Activated CD8-positive, alpha-beta memory T cell treated with anti-CD3 and anti-CD28 coated beads for 24 hours (primary cell): ENCODE measurements at regions not wholly inside any gene's neighbourhood (a gene's known extent, or its start where the extent isn't known, plus 50 kb on each side); places are given as distances from the start of the nearest gene placed in this dataset.

Experiments
- DNase-seq: peaks from one replicate; pipeline ENCODE4 v3.0.0-alpha.2; 2020

GRCh38 chr2:82848285-82848684, 1610.8 kb downstream of the SUCLG1 start:
- DNase-seq: no peak

- DNase-seq: no peak
These were observed 1620.0 kb downstream of the SUCLG1 start for GRCh38 chr2:82839036-82839435.

GRCh38 chr2:82837588-82838304, 1621.3 kb downstream of the SUCLG1 start:
- DNase-seq: no peak

GRCh38 chr2:82834893-82835292, 1624.2 kb downstream of the SUCLG1 start:
- DNase-seq: no peak

- DNase-seq: no peak
These were observed 1631.7 kb downstream of the SUCLG1 start for GRCh38 chr2:82827426-82827825.

- DNase-seq: no peak
These were observed 1632.6 kb downstream of the SUCLG1 start for GRCh38 chr2:82826437-82826836.

GRCh38 chr2:82825410-82826090, 1633.5 kb downstream of the SUCLG1 start:
- DNase-seq: no peak

- no peak for DNase-seq
These were observed 1635.2 kb downstream of the SUCLG1 start for GRCh38 chr2:82823892-82824291.

GRCh38 chr2:82819951-82820350, 1639.1 kb downstream of the SUCLG1 start:
- no peak for DNase-seq

GRCh38 chr2:82814146-82814545, 1644.9 kb downstream of the SUCLG1 start:
- no peak for DNase-seq

- no peak for DNase-seq
These were observed 1647.1 kb downstream of the SUCLG1 start for GRCh38 chr2:82811946-82812345.

- DNase-seq: no peak
These were observed 1655.8 kb downstream of the SUCLG1 start for GRCh38 chr2:82803307-82803706.

- no peak for DNase-seq
These were observed 1661.6 kb downstream of the SUCLG1 start for GRCh38 chr2:82797469-82797868.

GRCh38 chr2:82796132-82796531, 1662.9 kb downstream of the SUCLG1 start:
- DNase-seq: no peak

GRCh38 chr2:82795446-82795845, 1663.6 kb downstream of the SUCLG1 start:
- DNase-seq: no peak

- no peak for DNase-seq
These were observed 1665.2 kb downstream of the SUCLG1 start for GRCh38 chr2:82793711-82794435.

GRCh38 chr2:82792316-82792715, 1666.8 kb downstream of the SUCLG1 start:
- no peak for DNase-seq

GRCh38 chr2:82790206-82791021, 1668.7 kb downstream of the SUCLG1 start:
- no peak for DNase-seq

- no peak for DNase-seq
These were observed 1669.3 kb downstream of the SUCLG1 start for GRCh38 chr2:82789851-82790205.

GRCh38 chr2:82781176-82781915, 1677.7 kb downstream of the SUCLG1 start:
- DNase-seq: no peak

- DNase-seq: no peak
These were observed 1679.0 kb downstream of the SUCLG1 start for GRCh38 chr2:82780050-82780449.

- no peak for DNase-seq
These were observed 1706.7 kb downstream of the SUCLG1 start for GRCh38 chr2:82752396-82752795.
